ENCODE measurements at regions not wholly inside any gene's neighbourhood (a gene's known extent, or its start where the extent isn't known, plus 50 kb on each side); places are given as distances from the start of the nearest gene placed in this dataset.

DNA sequence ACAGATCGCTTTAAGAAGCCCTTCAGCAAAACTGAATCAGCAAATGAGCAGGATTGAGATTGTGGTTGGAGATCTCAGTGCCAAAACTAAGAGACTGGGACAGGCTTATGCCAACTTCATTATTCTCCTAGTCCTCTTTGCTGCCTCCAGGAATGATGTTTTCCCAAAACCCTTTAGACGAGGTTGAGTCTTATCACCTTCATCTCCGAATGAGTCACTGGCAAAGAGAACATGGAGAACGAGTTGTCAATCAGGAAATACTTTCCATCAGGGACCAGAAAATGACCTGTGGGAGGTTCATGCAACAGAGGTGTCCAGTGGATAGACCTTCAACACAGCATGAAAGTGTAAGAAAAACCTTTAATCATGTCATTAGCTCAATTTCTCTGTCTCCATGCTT lies 461.5 kb downstream of the RMST start:
- DNase-seq (ENCODE audit: low read depth in 2 of 2): no peak

DNA sequence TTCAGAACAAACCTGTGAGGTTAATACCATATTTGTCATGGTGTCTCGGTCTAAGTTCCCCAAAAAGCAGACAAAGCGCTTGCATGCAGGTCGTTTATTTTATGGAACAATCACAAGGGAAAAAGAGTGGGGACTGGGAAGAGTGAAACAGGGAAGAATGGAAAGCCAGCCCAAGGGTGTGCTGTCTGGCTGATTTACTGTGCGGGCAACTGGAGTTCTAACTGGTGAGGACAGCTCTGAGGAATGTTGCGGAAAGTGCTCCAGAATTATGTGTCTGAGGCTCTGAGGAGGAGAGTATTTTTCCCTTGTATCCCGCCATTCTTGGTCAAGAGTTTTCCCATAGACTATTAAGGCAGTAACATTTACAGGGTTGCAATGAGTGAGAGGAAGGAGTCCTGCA lies 465.4 kb downstream of the RMST start:
- no peak for DNase-seq (ENCODE audit: low read depth in 2 of 2)

DNA sequence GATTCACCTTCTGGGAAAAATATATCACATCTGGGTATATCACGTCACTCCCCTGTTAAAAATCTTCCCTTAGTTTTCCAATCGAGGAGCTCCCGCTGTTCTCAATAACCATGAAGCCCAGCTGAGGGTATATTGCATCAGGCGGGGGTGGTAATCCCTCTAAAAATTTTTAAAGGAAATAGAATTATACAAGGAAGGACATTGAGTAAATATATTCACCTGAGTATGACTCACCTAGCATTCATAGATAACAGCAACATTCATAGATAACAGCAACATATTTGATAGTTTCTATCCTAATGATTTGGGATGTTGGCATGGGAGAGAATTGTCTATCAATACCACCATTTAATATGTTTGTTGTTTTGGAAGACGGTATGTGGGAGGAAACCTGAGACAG lies 473.6 kb downstream of the RMST start:
- no peak for DNase-seq (ENCODE audit: low read depth in 2 of 2)

DNA sequence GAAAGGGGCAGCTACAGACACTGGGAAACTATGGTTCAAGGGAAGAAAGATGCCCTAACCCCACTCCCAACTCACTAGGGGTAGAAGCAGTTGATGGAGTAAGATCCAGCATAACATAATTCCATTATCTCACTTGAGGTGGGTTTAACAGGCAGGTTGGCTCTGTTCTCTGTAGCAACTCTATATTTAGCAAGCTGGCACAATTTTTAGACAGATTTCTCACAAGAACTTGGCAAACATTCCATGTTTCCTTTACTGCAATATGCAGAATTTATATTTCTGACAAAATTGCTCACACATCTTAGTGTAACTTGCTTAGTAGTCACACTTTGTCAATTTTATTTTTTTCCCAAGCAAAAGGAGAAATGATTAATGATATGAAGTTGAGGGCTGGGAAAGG lies 475.4 kb downstream of the RMST start:
- no peak for DNase-seq (ENCODE audit: low read depth in 2 of 2)

DNA sequence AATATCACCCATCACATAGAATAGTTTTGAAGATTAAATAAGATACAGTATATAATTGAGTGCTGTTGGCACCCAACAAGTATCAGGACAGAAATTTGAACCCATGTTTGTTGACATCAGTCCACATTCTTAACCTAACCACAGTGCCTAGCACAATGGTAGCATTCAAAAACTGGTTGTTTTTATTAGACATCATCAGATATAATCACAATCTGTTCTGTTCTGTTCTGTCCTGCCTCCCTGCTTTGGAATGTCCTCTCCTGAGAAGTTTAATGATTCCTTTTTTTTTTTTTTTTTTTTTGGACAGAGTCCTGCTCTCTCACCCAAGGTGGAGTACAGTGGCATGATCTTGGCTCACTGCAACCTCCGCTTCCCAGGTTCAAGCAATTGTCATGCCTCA lies 476.6 kb downstream of the RMST start:
- DNase-seq (ENCODE audit: low read depth in 2 of 2): no peak

DNA sequence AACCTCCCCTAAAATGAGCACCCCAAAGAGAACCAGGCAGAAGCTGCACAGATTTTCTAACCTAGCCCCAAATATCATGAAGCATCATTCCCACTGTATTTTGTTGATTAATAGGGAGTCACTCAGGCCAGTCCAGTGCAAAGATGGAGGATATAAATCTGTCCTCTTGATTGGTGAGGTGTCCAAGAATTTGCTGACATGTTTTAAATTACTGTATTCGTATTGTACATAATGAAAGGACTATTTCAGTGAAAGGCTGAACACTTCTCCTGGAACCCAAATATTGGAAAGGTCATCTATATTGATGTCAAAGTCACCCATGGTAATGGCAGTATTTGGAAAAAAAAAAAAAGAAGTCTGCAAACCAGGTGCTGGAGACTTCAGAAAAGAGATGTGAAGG lies 477.5 kb downstream of the RMST start:
- DNase-seq (ENCODE audit: low read depth in 2 of 2): no peak

DNA sequence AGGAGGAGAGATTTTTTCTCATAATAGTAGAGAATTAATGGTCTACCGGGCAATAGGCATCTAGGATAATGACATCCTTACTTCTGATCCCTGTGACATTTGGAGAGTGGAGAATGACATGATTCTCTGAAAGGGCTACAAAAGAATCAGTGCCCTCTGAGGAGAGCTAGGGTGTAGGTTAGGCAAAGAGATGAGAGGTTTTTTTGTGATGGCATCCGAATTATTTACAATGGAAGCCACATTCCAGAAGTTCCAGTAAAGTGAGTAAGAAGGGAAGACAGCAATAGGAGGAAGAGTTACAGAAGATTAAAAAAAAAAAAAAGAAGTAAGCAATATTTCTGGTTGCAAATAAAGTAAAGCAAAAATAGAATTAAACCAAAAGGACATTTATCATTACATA lies 478.0 kb downstream of the RMST start:
- DNase-seq (ENCODE audit: low read depth in 2 of 2): no peak

DNA sequence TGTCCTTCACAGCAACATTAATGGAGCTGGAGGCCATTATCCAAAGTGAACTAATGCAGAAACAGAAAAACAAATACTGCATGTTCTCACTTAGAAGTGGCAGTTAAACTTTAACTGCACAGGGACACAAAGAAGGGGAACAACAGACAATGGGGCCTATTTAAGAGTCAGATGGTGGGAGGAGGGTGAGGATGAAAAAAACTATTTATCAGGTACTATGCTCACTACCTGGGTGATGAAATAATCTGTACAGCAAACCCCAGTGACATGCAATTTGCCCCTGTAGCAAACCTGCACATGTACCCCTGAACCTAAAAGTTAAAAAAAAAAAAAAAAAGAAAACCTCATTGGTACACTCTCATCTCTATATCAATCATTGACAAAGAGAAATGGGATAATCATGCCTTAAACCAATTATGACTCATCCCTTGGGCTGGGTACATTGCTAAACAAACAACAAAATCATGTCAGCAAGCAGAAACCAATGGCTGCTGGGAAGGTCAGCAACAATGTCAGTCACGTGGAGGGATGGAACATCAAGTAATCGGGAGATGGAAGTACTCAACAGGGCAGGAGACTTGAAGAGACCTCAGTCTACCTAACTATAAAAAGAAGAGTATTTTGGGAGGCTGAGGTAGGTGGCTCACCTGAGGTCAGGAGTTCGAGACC lies 479.2 kb downstream of the RMST start:
- DNase-seq (ENCODE audit: low read depth in 2 of 2): no peak

DNA sequence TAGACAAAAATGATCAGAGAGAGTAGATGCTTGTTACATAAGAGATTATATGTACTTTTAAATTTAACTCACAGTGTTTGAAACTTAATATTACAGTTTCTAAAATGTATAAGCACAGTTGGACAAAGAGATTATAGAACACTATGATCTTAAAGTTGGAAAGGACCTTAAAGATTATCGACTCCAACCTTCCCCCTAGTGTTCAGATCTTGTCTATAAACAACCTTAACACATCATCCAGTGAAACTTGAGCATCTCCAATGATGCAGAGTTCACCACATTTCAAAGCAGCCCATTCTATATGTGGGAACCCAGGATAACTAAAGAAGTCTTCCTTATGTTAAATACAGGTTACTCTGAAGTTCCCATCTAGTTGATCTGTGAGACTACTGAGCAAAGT lies 480.8 kb downstream of the RMST start:
- no peak for DNase-seq (ENCODE audit: low read depth in 2 of 2)

DNA sequence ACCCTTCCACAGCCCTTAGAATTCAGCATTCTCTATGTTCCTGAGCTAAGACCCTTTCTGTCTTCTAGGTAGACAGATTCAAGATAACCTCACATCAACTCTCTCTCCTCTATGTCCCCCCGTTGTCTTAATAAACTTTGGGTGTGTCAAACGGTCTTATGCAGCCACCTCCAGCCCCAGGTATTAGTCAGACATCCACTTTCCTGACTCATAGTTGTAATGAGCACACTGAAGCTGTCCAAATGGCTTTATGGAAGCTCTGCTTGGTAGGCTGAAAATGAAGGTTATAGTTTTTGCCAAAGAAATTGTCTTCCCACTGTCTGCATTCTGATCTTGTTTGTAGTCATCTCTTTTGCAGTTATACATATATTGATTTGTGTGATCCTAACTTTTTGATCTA lies 482.0 kb downstream of the RMST start:
- DNase-seq (ENCODE audit: low read depth in 2 of 2): no peak

DNA sequence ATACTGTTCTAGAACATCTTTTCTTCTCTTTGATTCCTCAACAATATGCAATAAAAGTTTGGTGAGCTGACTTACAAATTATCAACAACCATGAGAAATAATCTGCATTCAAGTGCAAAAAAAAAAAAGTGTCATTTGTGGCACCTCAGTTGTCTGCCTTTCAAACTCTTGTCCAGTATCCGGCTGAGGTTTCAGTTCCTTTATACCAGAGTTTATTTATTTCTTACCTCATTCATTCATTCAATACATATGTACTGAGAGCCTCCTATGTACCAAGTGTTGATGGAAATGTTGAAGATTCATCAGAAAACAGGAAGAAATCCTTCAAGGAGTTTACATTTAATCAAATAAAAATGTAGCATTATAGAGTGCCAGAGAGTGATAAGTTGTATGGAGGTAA lies 484.1 kb downstream of the RMST start:
- DNase-seq (ENCODE audit: low read depth in 2 of 2): no peak

DNA sequence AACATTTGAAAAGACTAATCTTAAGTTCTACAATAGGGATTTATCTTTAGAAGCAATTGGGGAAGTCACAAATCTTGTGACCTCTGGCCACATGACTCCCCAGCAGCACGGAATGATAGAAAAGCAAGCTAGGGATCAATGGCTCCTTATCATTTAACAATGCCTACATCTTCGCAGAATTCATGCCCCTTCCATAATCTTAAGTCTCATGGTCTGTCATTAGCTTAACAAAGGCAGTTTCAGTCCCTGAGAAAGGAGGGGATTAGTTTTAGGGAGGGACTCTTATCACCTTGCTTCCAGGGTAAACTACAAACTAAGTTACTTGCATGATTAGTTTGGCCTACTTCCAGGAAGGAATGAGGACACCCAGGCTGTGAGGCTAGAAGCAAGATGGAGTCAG lies 486.0 kb downstream of the RMST start:
- no peak for DNase-seq (ENCODE audit: low read depth in 2 of 2)

DNA sequence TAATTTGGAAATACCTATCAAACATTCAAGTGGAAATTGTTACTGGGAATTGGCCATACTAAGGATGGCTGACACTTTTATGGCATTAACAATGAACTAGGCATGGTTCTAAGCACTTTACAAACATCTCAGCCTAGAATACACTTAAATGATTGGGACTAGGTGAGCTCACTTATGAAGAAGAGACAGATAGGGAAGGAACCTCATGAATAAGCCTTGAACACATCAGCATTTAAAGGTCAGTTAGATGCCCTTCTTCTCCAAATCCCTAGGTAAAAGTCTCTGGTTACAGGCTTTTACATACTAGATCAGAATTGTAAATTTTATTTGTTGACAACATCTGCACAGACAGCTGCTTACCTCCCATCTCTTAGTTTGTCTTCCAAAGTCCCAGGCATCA lies 488.6 kb downstream of the RMST start:
- no peak for DNase-seq (ENCODE audit: low read depth in 2 of 2)

DNA sequence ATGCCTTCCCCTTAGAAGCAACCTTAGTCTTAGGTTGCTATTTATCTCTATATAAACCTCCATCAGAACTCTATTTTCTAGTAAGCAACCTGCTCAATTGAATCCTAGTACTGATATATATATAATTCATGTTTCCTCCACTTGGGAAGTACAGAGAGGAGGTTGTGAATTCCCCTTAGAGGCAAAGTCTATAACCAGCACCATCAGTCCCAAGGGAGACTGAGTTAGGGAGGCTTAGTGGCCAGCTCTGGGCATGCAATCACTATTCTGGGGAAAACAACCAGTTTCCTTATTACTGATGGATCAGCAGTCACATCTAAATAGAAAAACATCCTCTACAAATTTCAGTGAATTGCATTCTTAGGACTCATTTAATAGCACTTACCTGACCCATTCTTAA lies 489.1 kb downstream of the RMST start:
- no peak for DNase-seq (ENCODE audit: low read depth in 2 of 2)

DNA sequence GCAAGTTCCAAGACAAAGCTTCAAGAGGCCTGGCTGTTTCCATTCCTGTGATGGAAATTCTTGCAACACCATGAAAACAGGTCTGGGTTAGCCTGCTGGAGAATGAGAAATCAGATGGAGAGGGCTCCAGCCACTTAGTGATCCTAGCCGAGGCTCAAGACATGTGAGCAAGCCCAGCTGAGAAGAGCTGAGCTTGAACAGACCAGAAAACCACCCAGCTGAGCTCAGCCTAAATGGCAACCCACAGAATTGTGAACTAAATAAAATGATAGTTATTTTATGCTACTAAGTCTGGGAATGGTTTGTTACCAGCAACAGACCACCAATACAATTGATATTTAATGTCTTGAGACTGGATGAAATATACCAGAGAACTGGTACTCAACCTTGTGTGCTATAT lies 494.5 kb downstream of the RMST start:
- no peak for DNase-seq (ENCODE audit: low read depth in 2 of 2)

DNA sequence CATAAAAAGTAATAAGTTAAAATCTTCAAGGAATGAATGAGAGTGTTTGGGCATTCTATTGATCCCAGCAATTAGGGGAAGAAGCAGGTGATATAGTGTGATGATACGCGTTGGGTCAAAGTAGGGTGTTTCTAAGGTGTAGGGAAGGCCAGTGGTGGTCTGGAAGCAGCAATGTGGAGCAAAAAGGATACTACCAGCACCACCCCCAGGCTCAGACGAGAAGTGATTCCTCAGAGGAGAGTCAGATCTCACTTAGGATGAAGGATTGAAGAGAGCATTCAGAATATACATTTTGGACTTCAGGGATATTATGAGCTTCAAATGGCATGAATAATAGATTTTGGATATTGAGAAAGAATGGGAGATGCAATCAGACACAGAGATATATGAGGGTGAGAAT lies 497.6 kb downstream of the RMST start:
- no peak for DNase-seq (ENCODE audit: low read depth in 2 of 2)

DNA sequence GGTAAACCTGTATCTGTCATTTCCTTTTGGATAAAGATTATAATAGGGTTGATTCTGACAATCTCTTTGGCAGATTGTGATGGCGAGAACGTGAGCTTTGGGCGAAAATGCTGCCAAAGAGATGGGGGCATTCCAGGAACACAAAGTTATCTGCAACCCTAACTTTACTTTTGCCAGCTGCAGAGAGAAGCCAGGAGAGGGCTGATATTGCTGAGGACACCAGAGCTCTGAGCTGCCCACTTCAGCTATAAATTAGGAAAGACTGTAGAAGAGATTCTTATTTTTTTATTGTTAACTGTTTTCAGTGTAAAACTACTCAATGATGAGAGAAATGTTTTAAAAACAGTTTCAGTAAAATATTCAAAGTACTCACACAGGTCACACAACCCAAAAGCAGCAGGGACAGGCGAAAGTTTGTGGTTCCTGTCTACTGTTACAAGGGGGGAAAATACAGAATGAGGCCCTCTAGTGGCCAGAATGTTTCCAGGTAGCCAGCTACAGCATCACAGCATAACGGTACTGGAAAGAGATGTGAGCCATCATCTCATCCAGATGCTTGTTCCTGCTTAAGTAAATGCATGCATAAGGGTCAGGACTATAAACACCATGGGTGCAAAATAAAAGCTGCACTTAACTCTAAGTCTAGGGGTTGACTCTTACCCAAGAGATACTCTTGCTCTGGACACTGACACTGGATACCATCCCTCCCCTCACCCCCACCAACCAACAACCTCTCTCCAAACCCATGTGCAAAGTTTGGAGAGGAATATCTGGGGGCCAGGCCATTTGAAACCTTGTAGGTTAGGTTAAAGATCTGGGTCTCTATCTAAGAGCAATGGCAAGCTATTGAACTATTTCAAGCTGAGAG lies 498.4 kb downstream of the RMST start:
- no peak for DNase-seq (ENCODE audit: low read depth in 2 of 2)

DNA sequence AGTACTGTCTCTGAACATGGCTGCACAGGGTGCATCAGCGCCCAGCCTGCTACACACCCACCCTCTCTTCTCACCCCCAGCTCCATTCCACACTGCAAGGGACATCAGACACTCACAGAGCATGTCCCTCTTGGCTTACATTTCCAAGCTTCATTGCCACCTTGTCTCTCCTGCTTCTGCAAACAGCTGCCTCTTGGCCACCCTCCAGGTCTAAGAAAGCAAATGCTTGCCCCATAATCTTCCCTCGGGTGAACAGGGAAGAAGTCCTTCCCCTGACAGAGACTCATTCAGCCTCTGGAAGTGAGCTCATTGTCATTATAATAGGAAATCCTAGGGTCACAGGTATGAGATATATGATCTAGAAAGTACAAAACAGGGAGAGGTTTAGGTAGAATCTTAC lies 505.2 kb downstream of the RMST start:
- DNase-seq (ENCODE audit: low read depth in 2 of 2): no peak

DNA sequence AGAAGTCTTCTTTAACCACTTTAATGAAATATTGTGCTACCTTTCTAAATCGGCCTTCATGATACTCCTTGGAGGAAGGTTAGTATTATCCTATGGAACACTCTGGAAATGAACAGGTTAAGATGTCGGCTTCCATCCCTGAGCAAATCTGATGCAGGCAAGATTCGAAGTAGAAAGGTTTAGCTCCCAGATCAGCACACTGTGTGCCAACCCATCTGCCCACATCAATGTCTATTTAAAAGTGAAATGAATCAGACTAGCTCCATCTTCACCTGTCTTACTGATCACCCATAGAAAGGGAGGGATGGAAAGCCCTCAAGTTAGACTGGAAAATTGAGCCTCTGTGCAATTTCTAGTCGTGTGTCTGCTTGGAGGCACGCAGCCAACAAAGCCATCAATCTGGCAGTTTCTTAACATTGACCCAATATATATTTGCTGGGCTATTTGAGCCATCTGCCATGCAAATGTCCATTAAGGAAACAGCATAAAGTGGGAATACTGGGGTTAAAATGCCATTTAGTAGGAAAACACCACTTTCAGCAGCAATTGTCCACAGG lies 506.1 kb downstream of the RMST start:
- no peak for DNase-seq (ENCODE audit: low read depth in 2 of 2)

DNA sequence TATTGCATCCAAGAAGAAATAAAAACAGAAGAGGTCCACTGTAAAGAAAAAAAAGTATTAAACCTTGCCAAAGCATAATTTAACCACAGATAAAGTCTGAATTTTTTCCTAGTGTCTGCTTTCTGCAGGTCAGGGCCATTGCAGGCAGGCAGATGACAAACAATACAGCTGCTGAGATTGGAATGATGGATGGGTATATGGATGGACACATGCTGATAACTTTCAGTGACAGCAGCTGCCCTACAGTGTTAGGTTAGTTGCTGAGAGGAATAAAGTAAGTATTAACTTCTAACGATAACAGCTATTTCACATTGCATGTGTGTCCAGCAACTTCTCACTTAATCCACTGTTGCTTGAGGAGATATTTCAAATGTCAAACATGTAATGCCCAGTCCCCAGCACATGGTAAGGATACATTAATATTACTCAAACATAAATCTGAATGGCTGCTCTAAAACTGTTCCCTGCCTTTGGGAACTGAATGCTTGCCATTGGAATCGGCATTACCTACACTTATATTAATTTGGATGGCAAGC lies 515.3 kb downstream of the RMST start:
- DNase-seq (ENCODE audit: low read depth in 2 of 2): no peak

DNA sequence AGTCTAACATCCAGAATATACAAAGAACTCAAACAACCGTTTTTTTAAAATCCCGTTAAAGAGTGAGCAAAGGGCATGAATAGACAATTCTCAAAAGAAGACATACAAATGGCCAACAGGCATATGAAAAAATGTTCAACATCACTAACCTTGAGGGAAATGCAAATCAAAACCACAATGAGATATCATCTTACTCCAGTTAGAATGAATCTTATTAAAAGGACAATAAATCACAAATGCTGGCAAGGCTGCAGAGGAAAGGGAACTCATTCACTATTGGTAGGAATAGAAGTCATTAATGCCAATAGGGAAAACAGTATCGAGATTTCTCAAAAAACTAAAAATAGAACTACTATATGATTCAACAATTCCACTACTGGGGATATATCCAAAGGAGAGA lies 520.1 kb downstream of the RMST start:
- no peak for DNase-seq (ENCODE audit: low read depth in 2 of 2)

DNA sequence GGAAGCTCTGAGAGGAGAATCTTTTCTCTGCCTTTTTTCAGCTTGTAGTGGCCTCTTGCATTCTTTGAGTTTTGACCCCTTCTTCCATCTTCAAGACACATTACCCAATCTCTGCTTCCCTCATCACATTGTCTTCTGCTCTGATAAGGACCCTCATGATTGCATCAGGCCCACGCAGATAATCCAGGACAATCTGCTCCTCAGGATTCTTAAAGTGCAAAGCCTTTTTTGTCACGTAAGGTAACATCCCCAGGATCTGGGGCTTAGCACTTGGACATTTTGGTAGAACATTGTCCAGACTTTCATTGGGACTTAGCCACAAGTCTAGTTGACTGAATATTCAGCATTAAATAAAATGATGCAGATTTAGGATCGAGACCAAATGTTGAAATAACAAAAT lies 521.2 kb downstream of the RMST start:
- DNase-seq (ENCODE audit: low read depth in 2 of 2): no peak

DNA sequence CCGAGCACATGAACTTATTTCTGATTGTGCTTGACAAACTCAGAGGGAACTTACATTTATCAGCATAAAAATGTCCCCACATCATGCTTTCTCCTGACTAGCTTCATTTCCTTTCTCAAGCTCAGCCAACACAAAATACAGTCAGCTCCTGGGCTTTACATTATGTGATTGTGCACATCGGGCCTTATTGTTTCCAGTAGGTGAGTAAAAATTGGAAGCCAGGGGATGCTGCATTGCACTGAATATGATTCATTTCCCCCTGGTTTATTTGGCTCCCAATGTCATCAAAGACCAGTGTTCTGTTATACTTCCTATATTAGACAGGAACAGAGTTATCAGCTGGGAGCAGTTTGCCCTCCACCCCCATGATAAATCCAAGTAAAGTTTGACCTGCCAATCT lies 521.8 kb downstream of the RMST start:
- DNase-seq (ENCODE audit: low read depth in 2 of 2): no peak

Data from stimulated activated CD4-positive, alpha-beta T cell treated with anti-CD3 and anti-CD28 coated beads, Interleukin-4, amount 100 ng/mL, for 48 hours (primary cell).